Thoracic aorta (tissue), 2 donors: ENCODE measurements at regions not wholly inside any gene's neighbourhood (a gene's known extent, or its start where the extent isn't known, plus 50 kb on each side); places are given as distances from the start of the nearest gene placed in this dataset.
A peak's percentile ranks its signal among the peaks of the same experiment; 100 is the strongest.
"Not testable (repeated sequence)": the region's sequence is repeated elsewhere in the genome, so short reads cannot be mapped to it uniquely, and the experiment has no call there.

Source experiments
- ATAC-seq: fragments of 150-250 bp; one replicate; pipeline ENCODE4 v1.8.0; 2017; ENCODE audit warnings: low read depth; ENCODE audit not compliant: insufficient number of reproducible peaks, low FRiP score
- DNase-seq: peaks from one replicate; pipeline ENCODE4 v3.0.0-alpha.2; 2020; ENCODE audit warnings: low spot score
- H3K27ac ChIP-seq, 2 donors: fragments of 200-600 bp; sonication (generic); 1 replicate in 1 of 2; 2 replicates in 1 of 2; pipeline ENCODE4 v1.5.1; 2016; ENCODE audit warnings: mild to moderate bottlenecking in 2 of 2, moderate library complexity in 2 of 2
- H3K27me3 ChIP-seq: fragments of 200-600 bp; sonication (generic); replicated peaks from 2 replicates; pipeline ENCODE4 v1.6.0; 2016; ENCODE audit warnings: mild to moderate bottlenecking; ENCODE audit not compliant: insufficient read depth
- H3K36me3 ChIP-seq: fragments of 200-600 bp; sonication (generic); one replicate; pipeline ENCODE4 v1.5.1; 2016
- H3K4me1 ChIP-seq, 2 donors: fragments of 200-600 bp; sonication (generic); 1 replicate in 1 of 2; 2 replicates in 1 of 2; pipeline versions ENCODE4 v1.5.1 to v1.6.0; 2016; ENCODE audit warnings: low read depth in 2 of 2, mild to moderate bottlenecking in 1 of 2; ENCODE audit not compliant: control insufficient read depth in 1 of 2
- H3K4me3 ChIP-seq: fragments of 200-600 bp; sonication (generic); 2 replicates; pipeline ENCODE4 v1.5.1; 2016; ENCODE audit warnings: mild to moderate bottlenecking
- H3K9me3 ChIP-seq: fragments of 200-600 bp; sonication (generic); 2 replicates; pipeline ENCODE4 v1.5.1; 2016
- CTCF ChIP-seq: fragments of 200-600 bp; sonication (generic); IDR thresholded peaks from one replicate; pipeline ENCODE4 v1.5.1; 2019; ENCODE audit warnings: antibody characterized with exemption

- no peak for ATAC-seq
- Histone ChIP-seq H3K4me3 (no peak overlapping the region), H3K9me3 (no peaks in the 10 kb centered on the region), H3K27ac (no peak overlapping the region), H3K36me3 (no peaks in the 10 kb centered on the region), H3K27me3 (no peaks in the 10 kb centered on the region), H3K4me1 (no peaks in the 10 kb centered on the region)
- DNase-seq = no peak
- no peak for TF ChIP-seq CTCF
Measured at GRCh38 chr2:95677346-95677745, 85.5 kb downstream of the TRIM43 start.

- not testable (repeated sequence) for H3K9me3 ChIP-seq, H3K4me3 ChIP-seq, ATAC-seq, H3K27me3 ChIP-seq, DNase-seq, H3K27ac ChIP-seq, H3K4me1 ChIP-seq, H3K36me3 ChIP-seq
Measured at GRCh38 chr2:95677833-95678232, 86.0 kb downstream of the TRIM43 start.

- DNase-seq, H3K4me3 ChIP-seq, H3K4me1 ChIP-seq, H3K36me3 ChIP-seq, ATAC-seq, H3K27me3 ChIP-seq, H3K9me3 ChIP-seq, H3K27ac ChIP-seq: not testable (repeated sequence)
Measured at GRCh38 chr2:95681158-95681557, 89.4 kb downstream of the TRIM43 start.

GRCh38 chr2:95681589-95682081, 89.8 kb downstream of the TRIM43 start:
- H3K27me3 ChIP-seq, ATAC-seq, H3K27ac ChIP-seq, H3K4me3 ChIP-seq, H3K4me1 ChIP-seq, DNase-seq, H3K9me3 ChIP-seq, H3K36me3 ChIP-seq: not testable (repeated sequence)

GRCh38 chr2:95682889-95683517, 91.2 kb downstream of the TRIM43 start:
- not testable (repeated sequence) for H3K4me1 ChIP-seq, ATAC-seq, H3K27me3 ChIP-seq, H3K9me3 ChIP-seq, H3K36me3 ChIP-seq, DNase-seq
- peak overlapping the region in 1 of 2 donors; percentile 16 for H3K27ac ChIP-seq
- peak overlapping the region; percentile 76 for H3K4me3 ChIP-seq

GRCh38 chr2:95685513-95685912, 93.7 kb downstream of the TRIM43 start:
- Histone ChIP-seq H3K9me3 (no peaks in the 10 kb centered on the region), H3K27ac (no peak overlapping the region), H3K4me1 (peaks cover 0 to 9% of the 10 kb centered on the region in 2 donors), H3K27me3 (no peaks in the 10 kb centered on the region), H3K36me3 (no peaks in the 10 kb centered on the region), H3K4me3 (no peak overlapping the region)
- DNase-seq (no peak), ATAC-seq (no peak)
- no peak for TF ChIP-seq CTCF

- not testable (repeated sequence) for H3K4me1 ChIP-seq, H3K4me3 ChIP-seq, H3K36me3 ChIP-seq, DNase-seq, H3K27ac ChIP-seq, H3K9me3 ChIP-seq, ATAC-seq, H3K27me3 ChIP-seq
Measured at GRCh38 chr2:95686056-95686825, 94.4 kb downstream of the TRIM43 start.

GRCh38 chr2:95687852-95688251, 96.1 kb downstream of the TRIM43 start:
- ATAC-seq, H3K27ac ChIP-seq, H3K27me3 ChIP-seq, H3K36me3 ChIP-seq, H3K4me3 ChIP-seq, H3K4me1 ChIP-seq, H3K9me3 ChIP-seq, DNase-seq: not testable (repeated sequence)

GRCh38 chr2:95691210-95691609, 99.4 kb downstream of the TRIM43 start:
- H3K27me3 ChIP-seq, DNase-seq, ATAC-seq, H3K36me3 ChIP-seq, H3K27ac ChIP-seq, H3K9me3 ChIP-seq, H3K4me1 ChIP-seq, H3K4me3 ChIP-seq: not testable (repeated sequence)

GRCh38 chr2:95693071-95693846, 101.5 kb downstream of the TRIM43 start:
- H3K27ac ChIP-seq, DNase-seq, H3K9me3 ChIP-seq, H3K4me3 ChIP-seq, ATAC-seq, H3K4me1 ChIP-seq, H3K36me3 ChIP-seq, H3K27me3 ChIP-seq: not testable (repeated sequence)
